ENCODE measurements at regions not wholly inside any gene's neighbourhood (a gene's known extent, or its start where the extent isn't known, plus 50 kb on each side); places are given as distances from the start of the nearest gene placed in this dataset.

DNA sequence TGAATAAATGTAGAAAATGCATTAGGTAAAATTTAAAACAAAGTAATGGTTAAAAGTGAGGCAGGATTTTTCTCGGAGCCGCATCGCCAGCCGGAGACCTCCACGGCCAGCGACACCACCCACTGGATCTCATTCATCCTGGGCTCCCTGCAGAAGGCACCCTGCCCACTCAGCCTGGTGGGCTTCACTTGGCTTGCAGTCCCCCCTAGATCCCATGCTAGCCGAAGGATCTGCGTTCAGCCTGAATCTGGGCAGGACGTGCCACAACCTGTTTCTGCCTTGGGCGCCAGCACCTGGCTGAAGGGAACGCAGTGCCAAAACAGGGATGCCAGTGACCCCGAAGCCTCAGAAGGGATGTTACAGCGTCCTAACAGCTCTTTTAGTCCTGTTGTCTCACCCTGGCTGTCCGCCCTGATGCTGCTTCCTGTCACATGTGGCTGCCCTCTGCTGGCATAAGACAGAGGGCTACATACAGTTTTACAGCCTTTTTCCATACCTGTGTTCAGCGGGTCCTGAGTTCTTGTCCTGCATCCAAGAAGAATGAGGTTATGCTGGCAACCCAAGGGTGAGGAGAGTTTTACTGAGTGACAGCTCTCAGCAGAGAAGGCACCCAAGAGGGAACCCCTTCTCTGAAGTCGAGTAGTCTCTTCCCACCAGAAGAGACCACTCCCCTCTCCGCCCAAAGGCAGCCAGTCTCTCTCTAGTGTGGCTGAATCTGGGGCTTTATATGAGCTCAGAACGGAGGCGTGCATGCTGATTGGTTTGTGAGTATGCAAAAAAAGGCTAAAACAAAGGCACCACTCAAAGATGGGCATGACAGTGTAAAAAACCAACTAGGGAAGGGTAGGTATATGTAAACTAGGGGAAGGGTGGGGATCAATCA lies 173.1 kb upstream of the GYPC start:
- no peaks in the 10 kb centered on the region for H3K27me3 ChIP-seq
- H3K36me3 ChIP-seq: no peaks in the 10 kb centered on the region
- no peaks in the 10 kb centered on the region for H3K4me1 ChIP-seq
- no peak overlapping the region for H3K27ac ChIP-seq
- no peaks in the 10 kb centered on the region for H3K9me3 ChIP-seq
- DNase-seq: no peak
- no peak overlapping the region for H3K4me3 ChIP-seq
- TF ChIP-seq, protein P1, sequence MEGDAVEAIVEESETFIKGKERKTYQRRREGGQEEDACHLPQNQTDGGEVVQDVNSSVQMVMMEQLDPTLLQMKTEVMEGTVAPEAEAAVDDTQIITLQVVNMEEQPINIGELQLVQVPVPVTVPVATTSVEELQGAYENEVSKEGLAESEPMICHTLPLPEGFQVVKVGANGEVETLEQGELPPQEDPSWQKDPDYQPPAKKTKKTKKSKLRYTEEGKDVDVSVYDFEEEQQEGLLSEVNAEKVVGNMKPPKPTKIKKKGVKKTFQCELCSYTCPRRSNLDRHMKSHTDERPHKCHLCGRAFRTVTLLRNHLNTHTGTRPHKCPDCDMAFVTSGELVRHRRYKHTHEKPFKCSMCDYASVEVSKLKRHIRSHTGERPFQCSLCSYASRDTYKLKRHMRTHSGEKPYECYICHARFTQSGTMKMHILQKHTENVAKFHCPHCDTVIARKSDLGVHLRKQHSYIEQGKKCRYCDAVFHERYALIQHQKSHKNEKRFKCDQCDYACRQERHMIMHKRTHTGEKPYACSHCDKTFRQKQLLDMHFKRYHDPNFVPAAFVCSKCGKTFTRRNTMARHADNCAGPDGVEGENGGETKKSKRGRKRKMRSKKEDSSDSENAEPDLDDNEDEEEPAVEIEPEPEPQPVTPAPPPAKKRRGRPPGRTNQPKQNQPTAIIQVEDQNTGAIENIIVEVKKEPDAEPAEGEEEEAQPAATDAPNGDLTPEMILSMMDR (IDR thresholded peaks at IDR 0.05): peak in 2 of 6 experiments; percentile 17 to 23
- TF ChIP-seq POLR2A (IDR thresholded peaks at IDR 0.05): no peak

DNA sequence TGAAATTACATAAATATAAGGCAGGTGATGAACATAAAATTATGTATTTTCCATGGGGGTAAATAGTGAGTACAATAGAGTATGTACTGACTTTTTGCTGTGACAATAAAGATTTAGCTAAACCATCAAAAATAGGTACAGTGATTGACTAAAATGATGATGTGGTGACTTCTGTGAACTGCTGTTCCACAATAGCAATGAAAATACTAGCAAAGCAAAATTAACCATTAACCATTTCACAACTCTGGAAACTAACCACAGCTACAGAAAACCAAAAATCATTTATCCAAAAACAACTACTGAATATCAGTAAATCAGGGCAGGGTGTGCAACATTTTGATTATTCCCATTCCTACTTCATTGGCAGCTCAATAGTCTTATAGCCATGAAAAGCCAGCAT lies 161.4 kb upstream of the GYPC start:
- Histone ChIP-seq H3K27ac (no peak overlapping the region), H3K4me3 (no peak overlapping the region), H3K27me3 (no peaks in the 10 kb centered on the region), H3K36me3 (no peaks in the 10 kb centered on the region), H3K4me1 (no peaks in the 10 kb centered on the region), H3K9me3 (peaks cover 0 to 4% (median 0%) of the 10 kb centered on the region in 4 donors)
- no peak for TF ChIP-seq POLR2A (IDR thresholded peaks at IDR 0.05)
- DNase-seq: no peak

DNA sequence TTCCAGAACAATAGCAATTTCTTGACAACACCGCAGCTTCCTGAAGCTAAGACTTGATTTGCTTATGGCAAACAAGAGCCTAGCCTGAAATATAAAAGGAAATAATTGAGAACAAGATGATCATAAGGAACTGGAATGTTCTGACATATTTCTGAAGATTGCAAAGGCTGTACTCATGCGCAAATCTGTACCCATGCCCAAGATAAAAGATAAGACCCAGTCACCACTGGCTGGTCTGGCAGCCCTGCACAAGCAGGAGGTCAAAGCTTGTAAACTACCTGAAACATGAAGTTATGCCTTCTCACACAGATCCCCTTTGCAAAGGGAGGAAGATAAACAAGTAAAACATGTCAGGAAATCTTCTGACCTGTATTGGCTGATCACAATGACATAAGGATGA lies 160.8 kb upstream of the GYPC start:
- H3K27me3 ChIP-seq: no peaks in the 10 kb centered on the region
- TF ChIP-seq POLR2A (IDR thresholded peaks at IDR 0.05): no peak
- TF ChIP-seq, protein P1 (IDR thresholded peaks at IDR 0.05): no peak
- no peak overlapping the region for H3K27ac ChIP-seq
- no peaks in the 10 kb centered on the region for H3K4me1 ChIP-seq
- no peak overlapping the region for H3K4me3 ChIP-seq
- H3K9me3 ChIP-seq: peaks cover 0 to 4% (median 0%) of the 10 kb centered on the region in 4 donors
- DNase-seq: no peak
- H3K36me3 ChIP-seq: no peaks in the 10 kb centered on the region

DNA sequence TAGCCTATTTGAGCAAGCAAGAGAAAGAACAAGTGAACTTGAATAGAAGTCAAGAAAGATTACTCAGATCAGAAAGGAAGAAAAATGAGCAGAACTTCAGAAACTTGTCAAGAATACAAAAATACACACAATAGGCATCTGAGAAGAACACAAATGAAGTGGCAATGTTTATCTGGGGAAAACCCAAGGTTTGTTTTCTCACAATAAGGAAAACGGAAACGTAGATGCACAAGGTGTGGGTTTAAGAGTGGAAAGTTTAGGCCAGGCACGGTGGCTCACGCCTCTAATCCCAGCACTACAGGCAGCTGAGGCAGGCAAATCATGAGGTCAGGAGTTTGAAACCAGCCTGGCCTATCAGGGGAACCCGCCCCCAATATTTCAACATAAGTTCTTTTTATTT lies 159.5 kb upstream of the GYPC start:
- Histone ChIP-seq H3K27me3 (no peaks in the 10 kb centered on the region), H3K27ac (no peak overlapping the region), H3K4me1 (no peaks in the 10 kb centered on the region), H3K9me3 (peaks cover 0 to 4% (median 0%) of the 10 kb centered on the region in 4 donors), H3K4me3 (no peak overlapping the region), H3K36me3 (no peaks in the 10 kb centered on the region)
- TF ChIP-seq, protein P1 (IDR thresholded peaks at IDR 0.05): no peak
- no peak for TF ChIP-seq POLR2A (IDR thresholded peaks at IDR 0.05)
- DNase-seq: no peak

DNA sequence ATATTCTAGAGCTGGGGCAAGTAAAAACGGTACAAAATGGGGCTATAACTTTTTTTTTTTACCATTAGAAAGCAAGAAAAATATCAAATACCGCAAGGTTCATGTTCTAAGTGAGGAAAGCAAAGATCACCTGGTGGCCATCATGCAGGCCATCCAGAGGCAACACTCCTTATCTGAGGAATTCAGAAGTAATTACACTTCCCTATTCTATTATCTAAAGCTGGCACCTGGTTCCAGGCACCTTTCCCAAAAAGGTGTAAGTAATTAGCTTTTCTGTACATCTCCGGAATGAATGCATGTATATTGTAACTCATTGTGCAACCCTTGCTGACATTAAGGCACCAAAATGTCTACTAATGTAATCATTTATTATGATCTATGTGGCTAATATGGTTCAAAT lies 152.5 kb upstream of the GYPC start:
- Histone ChIP-seq H3K27ac (no peak overlapping the region), H3K4me1 (no peaks in the 10 kb centered on the region), H3K36me3 (no peaks in the 10 kb centered on the region), H3K9me3 (no peaks in the 10 kb centered on the region), H3K27me3 (no peaks in the 10 kb centered on the region), H3K4me3 (no peak overlapping the region)
- TF ChIP-seq POLR2A (IDR thresholded peaks at IDR 0.05): no peak
- TF ChIP-seq, protein P1 (IDR thresholded peaks at IDR 0.05): no peak
- DNase-seq: no peak

DNA sequence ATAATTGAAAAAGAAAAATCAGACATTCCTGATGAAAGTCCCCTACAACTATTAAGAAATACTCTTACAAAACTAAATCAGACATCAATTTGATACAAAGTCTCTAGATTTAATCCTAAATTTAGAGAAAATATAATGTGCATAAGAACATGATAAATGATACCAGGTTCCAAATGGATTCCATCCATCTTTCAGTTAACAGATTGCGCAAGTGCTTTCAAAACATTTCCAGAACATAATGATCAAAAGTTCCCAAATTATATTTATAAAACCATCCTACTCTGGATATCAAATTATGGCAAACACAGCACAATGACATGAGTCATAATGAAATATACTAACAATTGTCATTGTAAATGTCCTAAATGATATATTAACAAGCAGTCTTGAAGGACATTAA lies 151.0 kb upstream of the GYPC start:
- H3K4me3 ChIP-seq: no peak overlapping the region
- no peaks in the 10 kb centered on the region for H3K4me1 ChIP-seq
- no peak overlapping the region for H3K27ac ChIP-seq
- H3K36me3 ChIP-seq: no peaks in the 10 kb centered on the region
- H3K9me3 ChIP-seq: no peaks in the 10 kb centered on the region
- no peaks in the 10 kb centered on the region for H3K27me3 ChIP-seq
- DNase-seq: no peak
- TF ChIP-seq POLR2A (IDR thresholded peaks at IDR 0.05): no peak
- TF ChIP-seq, protein P1 (IDR thresholded peaks at IDR 0.05): no peak
